ENCODE measurements at regions not wholly inside any gene's neighbourhood (a gene's known extent, or its start where the extent isn't known, plus 50 kb on each side); places are given as distances from the start of the nearest gene placed in this dataset.

DNA sequence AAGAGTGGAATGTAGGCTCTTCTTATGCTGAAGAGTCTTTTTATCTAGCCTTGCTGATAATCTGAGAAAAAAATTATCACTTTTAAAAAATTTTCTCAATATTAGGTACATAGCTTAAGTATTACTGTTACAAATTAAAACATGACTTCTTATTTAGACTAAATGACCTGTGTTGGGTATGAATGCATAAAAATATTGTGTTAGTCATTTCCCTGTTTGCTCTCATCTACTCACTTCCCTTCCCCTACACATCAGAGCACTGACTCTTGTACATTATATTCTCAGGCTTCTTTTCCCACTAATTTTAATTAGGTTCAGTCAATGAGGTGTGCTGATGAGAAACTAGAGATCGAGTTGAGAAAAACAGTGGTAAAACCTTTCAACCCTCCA is 881.0 kb downstream of the PCDH18 start:
- TF ChIP-seq, protein P1, sequence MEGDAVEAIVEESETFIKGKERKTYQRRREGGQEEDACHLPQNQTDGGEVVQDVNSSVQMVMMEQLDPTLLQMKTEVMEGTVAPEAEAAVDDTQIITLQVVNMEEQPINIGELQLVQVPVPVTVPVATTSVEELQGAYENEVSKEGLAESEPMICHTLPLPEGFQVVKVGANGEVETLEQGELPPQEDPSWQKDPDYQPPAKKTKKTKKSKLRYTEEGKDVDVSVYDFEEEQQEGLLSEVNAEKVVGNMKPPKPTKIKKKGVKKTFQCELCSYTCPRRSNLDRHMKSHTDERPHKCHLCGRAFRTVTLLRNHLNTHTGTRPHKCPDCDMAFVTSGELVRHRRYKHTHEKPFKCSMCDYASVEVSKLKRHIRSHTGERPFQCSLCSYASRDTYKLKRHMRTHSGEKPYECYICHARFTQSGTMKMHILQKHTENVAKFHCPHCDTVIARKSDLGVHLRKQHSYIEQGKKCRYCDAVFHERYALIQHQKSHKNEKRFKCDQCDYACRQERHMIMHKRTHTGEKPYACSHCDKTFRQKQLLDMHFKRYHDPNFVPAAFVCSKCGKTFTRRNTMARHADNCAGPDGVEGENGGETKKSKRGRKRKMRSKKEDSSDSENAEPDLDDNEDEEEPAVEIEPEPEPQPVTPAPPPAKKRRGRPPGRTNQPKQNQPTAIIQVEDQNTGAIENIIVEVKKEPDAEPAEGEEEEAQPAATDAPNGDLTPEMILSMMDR (IDR thresholded peaks at IDR 0.05; ENCODE audit: partially characterized antibody, unreplicated experiment) = no peak
- no peak for DNase-seq
- no peaks in the 10 kb centered on the region for H3K36me3 Mint-ChIP-seq (ENCODE audit: unreplicated experiment)
- H3K9me3 Mint-ChIP-seq (ENCODE audit: unreplicated experiment) = no peaks in the 10 kb centered on the region
- no peak overlapping the region for H3K27ac Mint-ChIP-seq (ENCODE audit: unreplicated experiment)
- no peaks in the 10 kb centered on the region for H3K27me3 Mint-ChIP-seq (ENCODE audit: unreplicated experiment)
- H3K4me3 Mint-ChIP-seq (ENCODE audit: unreplicated experiment) = no peak overlapping the region
- no peaks in the 10 kb centered on the region for H3K4me1 Mint-ChIP-seq (ENCODE audit: low read depth, unreplicated experiment)

DNA sequence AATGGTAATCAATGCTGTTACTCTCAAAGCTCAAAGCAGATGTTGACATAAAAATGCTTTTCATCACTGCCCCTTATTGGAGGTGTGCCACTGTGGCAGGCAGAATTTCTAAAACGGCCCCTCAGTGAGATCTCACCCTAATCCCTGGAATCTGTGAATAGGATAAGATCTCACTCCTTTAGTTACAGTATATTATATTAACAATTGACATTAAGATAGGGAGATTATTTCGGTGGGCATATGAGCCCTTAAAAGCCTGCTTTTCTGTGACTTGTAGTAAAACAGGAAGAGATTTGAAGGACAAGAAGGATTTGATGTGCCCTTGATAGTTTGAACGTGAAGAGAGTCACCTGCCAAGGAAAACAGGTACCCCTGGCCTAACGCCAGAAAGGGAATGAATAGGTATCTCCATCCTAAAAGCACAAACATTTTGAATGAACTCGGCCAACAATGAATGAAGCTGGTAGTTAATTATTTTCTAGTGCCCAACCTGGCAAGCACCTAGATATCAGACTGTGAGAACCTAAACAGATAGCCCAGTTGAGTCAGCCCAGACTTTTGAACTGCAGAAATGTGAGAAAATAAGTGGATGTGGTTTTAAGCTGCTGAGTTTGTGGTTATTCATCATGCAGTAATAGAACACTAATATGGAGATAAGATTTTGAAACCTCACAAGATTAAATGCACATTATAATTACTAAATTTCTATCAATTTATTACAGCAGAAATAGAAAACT is 881.6 kb downstream of the PCDH18 start:
- H3K27me3 Mint-ChIP-seq (ENCODE audit: unreplicated experiment) = no peaks in the 10 kb centered on the region
- no peaks in the 10 kb centered on the region for H3K4me1 Mint-ChIP-seq (ENCODE audit: low read depth, unreplicated experiment)
- TF ChIP-seq, protein P1 (IDR thresholded peaks at IDR 0.05; ENCODE audit: partially characterized antibody, unreplicated experiment) = no peak
- no peak overlapping the region for H3K27ac Mint-ChIP-seq (ENCODE audit: unreplicated experiment)
- H3K36me3 Mint-ChIP-seq (ENCODE audit: unreplicated experiment) = no peaks in the 10 kb centered on the region
- H3K9me3 Mint-ChIP-seq (ENCODE audit: unreplicated experiment) = no peaks in the 10 kb centered on the region
- DNase-seq = no peak
- H3K4me3 Mint-ChIP-seq (ENCODE audit: unreplicated experiment) = no peak overlapping the region

DNA sequence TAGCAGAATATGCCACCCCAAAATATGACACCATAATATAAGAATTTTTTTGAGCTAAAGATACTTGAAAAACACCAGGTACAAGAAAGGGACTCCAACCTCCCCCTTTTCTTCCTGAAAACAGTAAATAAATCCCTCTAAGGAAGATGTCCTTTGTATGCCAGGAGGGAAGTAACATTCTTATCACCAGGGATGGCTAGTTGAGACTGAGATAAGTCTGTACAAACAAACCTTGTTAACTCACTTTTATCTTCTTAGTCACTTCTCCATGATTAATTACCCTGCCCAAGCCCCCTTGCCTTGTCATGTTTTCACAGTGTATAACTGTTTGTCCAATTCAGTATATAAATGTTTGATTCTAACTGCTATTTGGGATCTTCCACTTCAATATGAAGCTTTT is 888.0 kb downstream of the PCDH18 start:
- no peak overlapping the region for H3K4me3 Mint-ChIP-seq (ENCODE audit: unreplicated experiment)
- H3K36me3 Mint-ChIP-seq (ENCODE audit: unreplicated experiment) = no peaks in the 10 kb centered on the region
- H3K27me3 Mint-ChIP-seq (ENCODE audit: unreplicated experiment) = no peaks in the 10 kb centered on the region
- no peak overlapping the region for H3K27ac Mint-ChIP-seq (ENCODE audit: unreplicated experiment)
- TF ChIP-seq, protein P1 (IDR thresholded peaks at IDR 0.05; ENCODE audit: partially characterized antibody, unreplicated experiment) = no peak
- H3K4me1 Mint-ChIP-seq (ENCODE audit: low read depth, unreplicated experiment) = no peaks in the 10 kb centered on the region
- H3K9me3 Mint-ChIP-seq (ENCODE audit: unreplicated experiment) = no peaks in the 10 kb centered on the region
- no peak for DNase-seq

DNA sequence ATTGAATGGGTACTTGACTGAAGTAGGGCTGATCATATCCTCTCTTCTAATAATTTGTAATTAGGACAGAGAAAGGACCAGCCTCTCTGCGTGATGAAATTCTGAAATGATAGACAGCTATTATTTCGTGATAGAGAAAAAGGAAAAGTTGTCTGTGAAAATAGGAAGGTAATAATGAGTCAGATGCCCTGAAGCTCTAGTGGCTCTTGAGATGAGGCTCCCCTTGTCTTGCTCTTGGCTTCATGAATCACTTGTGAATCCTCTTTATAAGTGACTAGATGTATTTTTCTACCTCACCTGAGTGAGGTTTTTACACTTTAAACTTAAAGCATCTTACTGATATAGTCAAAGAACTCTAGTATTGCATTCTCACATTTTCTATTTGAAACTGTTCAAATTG is 888.9 kb downstream of the PCDH18 start:
- no peak for DNase-seq
- no peak overlapping the region for H3K27ac Mint-ChIP-seq (ENCODE audit: unreplicated experiment)
- no peaks in the 10 kb centered on the region for H3K36me3 Mint-ChIP-seq (ENCODE audit: unreplicated experiment)
- H3K9me3 Mint-ChIP-seq (ENCODE audit: unreplicated experiment) = no peaks in the 10 kb centered on the region
- no peaks in the 10 kb centered on the region for H3K4me1 Mint-ChIP-seq (ENCODE audit: low read depth, unreplicated experiment)
- TF ChIP-seq, protein P1 (IDR thresholded peaks at IDR 0.05; ENCODE audit: partially characterized antibody, unreplicated experiment) = no peak
- H3K4me3 Mint-ChIP-seq (ENCODE audit: unreplicated experiment) = no peak overlapping the region
- no peaks in the 10 kb centered on the region for H3K27me3 Mint-ChIP-seq (ENCODE audit: unreplicated experiment)

DNA sequence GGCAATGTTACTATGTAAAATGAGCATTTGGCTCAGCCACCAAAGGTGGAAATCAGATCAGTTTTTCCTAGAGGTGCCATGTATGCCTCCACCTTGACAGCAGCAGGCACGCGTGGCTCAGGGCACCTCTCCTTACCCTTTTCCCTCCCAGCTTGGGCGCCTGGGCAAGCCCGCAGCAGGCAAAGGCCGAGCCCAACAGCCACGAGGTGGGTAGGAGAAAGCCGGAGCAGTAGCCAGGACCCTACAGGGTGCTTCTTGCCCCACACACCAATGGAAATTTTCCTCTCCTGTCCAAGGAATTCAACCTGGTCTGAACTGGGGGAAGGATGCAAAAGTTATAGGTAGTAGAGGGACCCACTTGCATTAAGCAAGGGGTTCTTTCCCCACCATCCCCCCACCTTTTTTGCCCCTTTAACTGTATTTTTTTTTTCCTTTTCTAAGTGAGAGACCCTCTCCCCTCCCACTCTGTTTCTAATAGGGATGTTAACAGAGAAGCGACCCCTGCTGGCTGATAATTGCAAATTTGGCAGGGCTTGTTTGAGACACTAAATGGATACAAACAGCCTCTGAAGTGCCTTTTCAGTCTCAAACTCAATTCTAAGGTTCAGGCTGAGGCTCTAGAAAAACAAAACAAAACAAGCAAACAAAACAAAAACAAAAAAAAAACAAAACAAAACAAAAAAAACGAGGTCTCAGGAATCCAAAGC is 895.1 kb downstream of the PCDH18 start:
- no peak overlapping the region for H3K4me3 Mint-ChIP-seq (ENCODE audit: unreplicated experiment)
- peak; percentile 69 for DNase-seq
- H3K36me3 Mint-ChIP-seq (ENCODE audit: unreplicated experiment) = no peaks in the 10 kb centered on the region
- H3K9me3 Mint-ChIP-seq (ENCODE audit: unreplicated experiment) = no peaks in the 10 kb centered on the region
- peaks cover 4% of the 10 kb centered on the region for H3K27me3 Mint-ChIP-seq (ENCODE audit: unreplicated experiment)
- H3K27ac Mint-ChIP-seq (ENCODE audit: unreplicated experiment) = no peak overlapping the region
- no peaks in the 10 kb centered on the region for H3K4me1 Mint-ChIP-seq (ENCODE audit: low read depth, unreplicated experiment)
- TF ChIP-seq, protein P1 (IDR thresholded peaks at IDR 0.05; ENCODE audit: partially characterized antibody, unreplicated experiment) = peak; percentile 74

Measured in glutamatergic neuron (in vitro differentiated cells).